ENCODE measurements at regions not wholly inside any gene's neighbourhood (a gene's known extent, or its start where the extent isn't known, plus 50 kb on each side); places are given as distances from the start of the nearest gene placed in this dataset.

DNA sequence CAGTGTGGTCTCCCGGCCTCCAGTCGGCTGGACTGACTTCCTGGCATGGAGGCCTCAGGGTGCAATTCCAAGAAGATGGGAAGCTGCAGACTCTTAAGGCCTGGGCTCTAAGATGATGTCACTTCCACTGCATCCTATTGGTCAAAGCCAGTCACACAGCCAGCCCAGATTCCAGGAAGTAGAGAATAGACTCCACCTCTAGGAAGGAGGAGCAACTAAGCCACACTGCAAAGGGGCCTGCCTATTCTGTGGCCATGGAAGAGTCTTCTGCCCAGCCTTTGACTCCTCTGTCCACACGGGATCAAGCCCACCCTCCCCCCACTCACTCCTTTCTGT is 103.9 kb upstream of the RFLNA start:
- TF ChIP-seq, protein P1, sequence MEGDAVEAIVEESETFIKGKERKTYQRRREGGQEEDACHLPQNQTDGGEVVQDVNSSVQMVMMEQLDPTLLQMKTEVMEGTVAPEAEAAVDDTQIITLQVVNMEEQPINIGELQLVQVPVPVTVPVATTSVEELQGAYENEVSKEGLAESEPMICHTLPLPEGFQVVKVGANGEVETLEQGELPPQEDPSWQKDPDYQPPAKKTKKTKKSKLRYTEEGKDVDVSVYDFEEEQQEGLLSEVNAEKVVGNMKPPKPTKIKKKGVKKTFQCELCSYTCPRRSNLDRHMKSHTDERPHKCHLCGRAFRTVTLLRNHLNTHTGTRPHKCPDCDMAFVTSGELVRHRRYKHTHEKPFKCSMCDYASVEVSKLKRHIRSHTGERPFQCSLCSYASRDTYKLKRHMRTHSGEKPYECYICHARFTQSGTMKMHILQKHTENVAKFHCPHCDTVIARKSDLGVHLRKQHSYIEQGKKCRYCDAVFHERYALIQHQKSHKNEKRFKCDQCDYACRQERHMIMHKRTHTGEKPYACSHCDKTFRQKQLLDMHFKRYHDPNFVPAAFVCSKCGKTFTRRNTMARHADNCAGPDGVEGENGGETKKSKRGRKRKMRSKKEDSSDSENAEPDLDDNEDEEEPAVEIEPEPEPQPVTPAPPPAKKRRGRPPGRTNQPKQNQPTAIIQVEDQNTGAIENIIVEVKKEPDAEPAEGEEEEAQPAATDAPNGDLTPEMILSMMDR (IDR thresholded peaks at IDR 0.05; ENCODE audit: low read depth, low read length): no peak
- no peak for TF ChIP-seq POLR2A (IDR thresholded peaks at IDR 0.05; ENCODE audit: extremely low read depth, insufficient read length)
- TF ChIP-seq, protein P2, sequence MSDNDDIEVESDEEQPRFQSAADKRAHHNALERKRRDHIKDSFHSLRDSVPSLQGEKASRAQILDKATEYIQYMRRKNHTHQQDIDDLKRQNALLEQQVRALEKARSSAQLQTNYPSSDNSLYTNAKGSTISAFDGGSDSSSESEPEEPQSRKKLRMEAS (IDR thresholded peaks at IDR 0.05; ENCODE audit: low read depth, low read length): no peak
